ENCODE measurements at regions not wholly inside any gene's neighbourhood (a gene's known extent, or its start where the extent isn't known, plus 50 kb on each side); places are given as distances from the start of the nearest gene placed in this dataset.

DNA sequence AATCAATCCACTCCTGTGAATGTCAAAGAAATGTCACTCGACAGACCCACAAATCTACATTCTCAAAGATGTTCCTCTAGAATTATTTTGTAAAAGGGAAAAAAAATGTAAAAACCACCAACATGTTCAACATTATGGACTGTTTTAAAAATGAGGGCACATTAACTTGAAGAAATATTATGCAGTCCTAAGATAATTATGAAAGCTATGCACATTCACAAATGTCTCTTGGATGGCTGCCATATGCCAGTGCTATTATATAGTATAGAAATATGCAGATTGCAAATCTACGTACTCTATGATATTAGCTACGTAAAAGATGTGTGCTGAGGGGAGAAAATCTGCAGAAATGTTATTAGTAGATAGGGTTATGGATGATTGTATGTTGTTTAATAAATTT is 334.2 kb downstream of the BMP4 start:
- Histone ChIP-seq H3K27me3 (ENCODE audit: control insufficient read depth, insufficient read depth, low read length) (no peaks in the 10 kb centered on the region), H3K4me1 (no peaks in the 10 kb centered on the region), H3K4me2 (ENCODE audit: low read length) (no peak overlapping the region), H3K79me2 (no peaks in the 10 kb centered on the region), H3K36me3 (ENCODE audit: control insufficient read depth, insufficient read depth, low read length) (no peaks in the 10 kb centered on the region), H3K27ac (no peak overlapping the region), H3K4me3 (ENCODE audit: low read depth, low read length) (no peak overlapping the region), H3K9me3 (ENCODE audit: control insufficient read depth, low read length) (no peaks in the 10 kb centered on the region), H2AFZ (no peak overlapping the region), H3K9ac (no peak overlapping the region)
- TF ChIP-seq, protein P1, sequence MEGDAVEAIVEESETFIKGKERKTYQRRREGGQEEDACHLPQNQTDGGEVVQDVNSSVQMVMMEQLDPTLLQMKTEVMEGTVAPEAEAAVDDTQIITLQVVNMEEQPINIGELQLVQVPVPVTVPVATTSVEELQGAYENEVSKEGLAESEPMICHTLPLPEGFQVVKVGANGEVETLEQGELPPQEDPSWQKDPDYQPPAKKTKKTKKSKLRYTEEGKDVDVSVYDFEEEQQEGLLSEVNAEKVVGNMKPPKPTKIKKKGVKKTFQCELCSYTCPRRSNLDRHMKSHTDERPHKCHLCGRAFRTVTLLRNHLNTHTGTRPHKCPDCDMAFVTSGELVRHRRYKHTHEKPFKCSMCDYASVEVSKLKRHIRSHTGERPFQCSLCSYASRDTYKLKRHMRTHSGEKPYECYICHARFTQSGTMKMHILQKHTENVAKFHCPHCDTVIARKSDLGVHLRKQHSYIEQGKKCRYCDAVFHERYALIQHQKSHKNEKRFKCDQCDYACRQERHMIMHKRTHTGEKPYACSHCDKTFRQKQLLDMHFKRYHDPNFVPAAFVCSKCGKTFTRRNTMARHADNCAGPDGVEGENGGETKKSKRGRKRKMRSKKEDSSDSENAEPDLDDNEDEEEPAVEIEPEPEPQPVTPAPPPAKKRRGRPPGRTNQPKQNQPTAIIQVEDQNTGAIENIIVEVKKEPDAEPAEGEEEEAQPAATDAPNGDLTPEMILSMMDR (IDR thresholded peaks at IDR 0.05): no peak

GRCh38 chr14:53621921-53622320 is 334.7 kb downstream of the BMP4 start:
- H3K4me3 ChIP-seq (ENCODE audit: low read depth, low read length): no peak overlapping the region
- TF ChIP-seq, protein P1 (IDR thresholded peaks at IDR 0.05): no peak
- no peaks in the 10 kb centered on the region for H3K4me1 ChIP-seq
- no peaks in the 10 kb centered on the region for H3K27me3 ChIP-seq (ENCODE audit: control insufficient read depth, insufficient read depth, low read length)
- no peaks in the 10 kb centered on the region for H3K9me3 ChIP-seq (ENCODE audit: control insufficient read depth, low read length)
- H3K79me2 ChIP-seq: no peaks in the 10 kb centered on the region
- no peak overlapping the region for H3K27ac ChIP-seq
- no peak overlapping the region for H3K9ac ChIP-seq
- no peak overlapping the region for H2AFZ ChIP-seq
- H3K36me3 ChIP-seq (ENCODE audit: control insufficient read depth, insufficient read depth, low read length): no peaks in the 10 kb centered on the region
- no peak overlapping the region for H3K4me2 ChIP-seq (ENCODE audit: low read length)

- Histone ChIP-seq H2AFZ (no peak overlapping the region), H3K79me2 (no peaks in the 10 kb centered on the region), H3K4me3 (ENCODE audit: low read depth, low read length) (no peak overlapping the region), H3K27ac (no peak overlapping the region), H3K4me1 (no peaks in the 10 kb centered on the region), H3K4me2 (ENCODE audit: low read length) (no peak overlapping the region), H3K36me3 (ENCODE audit: control insufficient read depth, insufficient read depth, low read length) (no peaks in the 10 kb centered on the region), H3K27me3 (ENCODE audit: control insufficient read depth, insufficient read depth, low read length) (no peaks in the 10 kb centered on the region), H3K9ac (no peak overlapping the region), H3K9me3 (ENCODE audit: control insufficient read depth, low read length) (no peaks in the 10 kb centered on the region)
- TF ChIP-seq, protein P1 (IDR thresholded peaks at IDR 0.05): no peak
Observed at GRCh38 chr14:53621433-53621832, 335.2 kb downstream of the BMP4 start.

DNA sequence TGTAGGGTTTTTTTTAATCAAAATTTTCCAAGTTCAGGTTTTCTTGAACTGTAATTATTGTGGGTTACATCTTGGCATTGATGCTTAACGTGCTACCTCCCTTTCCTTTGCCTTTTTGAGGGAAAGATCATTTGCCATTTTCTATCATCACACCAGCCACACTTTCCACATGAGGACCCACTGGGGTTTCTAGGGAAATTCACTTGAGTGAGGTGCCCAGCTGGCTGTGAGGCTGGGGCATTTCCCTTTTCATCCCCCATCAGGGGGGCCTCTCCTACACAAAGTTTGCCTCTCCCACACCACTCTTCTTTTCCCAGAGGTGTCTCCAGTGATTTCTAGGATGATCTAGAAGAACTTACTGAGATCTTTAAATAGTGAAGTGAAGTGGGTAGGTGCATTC is 335.7 kb downstream of the BMP4 start:
- Histone ChIP-seq H3K4me1 (no peaks in the 10 kb centered on the region), H3K4me2 (ENCODE audit: low read length) (no peak overlapping the region), H3K27ac (no peak overlapping the region), H3K4me3 (ENCODE audit: low read depth, low read length) (no peak overlapping the region), H3K36me3 (ENCODE audit: control insufficient read depth, insufficient read depth, low read length) (no peaks in the 10 kb centered on the region), H3K9me3 (ENCODE audit: control insufficient read depth, low read length) (no peaks in the 10 kb centered on the region), H2AFZ (no peak overlapping the region), H3K9ac (no peak overlapping the region), H3K79me2 (no peaks in the 10 kb centered on the region), H3K27me3 (ENCODE audit: control insufficient read depth, insufficient read depth, low read length) (no peaks in the 10 kb centered on the region)
- TF ChIP-seq, protein P1 (IDR thresholded peaks at IDR 0.05): no peak

DNA sequence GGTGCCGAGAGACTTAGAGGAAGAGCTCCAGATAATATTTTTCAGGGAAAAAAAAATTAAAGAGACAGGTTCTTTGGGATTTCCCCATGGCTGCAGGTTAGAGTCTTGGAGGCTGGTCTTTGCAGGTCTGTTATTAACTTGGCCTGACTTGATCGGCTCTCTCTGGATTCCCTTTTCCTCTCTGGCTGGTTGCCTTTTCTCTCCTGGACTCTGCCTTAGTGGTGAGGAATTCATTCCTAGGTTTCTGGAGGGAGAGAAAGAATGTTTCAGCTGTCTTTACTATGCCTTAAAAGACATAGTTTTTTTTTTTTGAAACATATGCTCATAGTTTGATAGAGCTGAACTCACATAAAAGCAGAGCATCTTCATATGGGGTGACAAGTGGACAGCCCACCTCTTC is 336.3 kb downstream of the BMP4 start:
- H3K9me3 ChIP-seq (ENCODE audit: control insufficient read depth, low read length): no peaks in the 10 kb centered on the region
- no peaks in the 10 kb centered on the region for H3K79me2 ChIP-seq
- no peaks in the 10 kb centered on the region for H3K4me1 ChIP-seq
- TF ChIP-seq, protein P1 (IDR thresholded peaks at IDR 0.05): no peak
- H3K27ac ChIP-seq: no peak overlapping the region
- no peak overlapping the region for H3K4me2 ChIP-seq (ENCODE audit: low read length)
- H3K4me3 ChIP-seq (ENCODE audit: low read depth, low read length): no peak overlapping the region
- H3K9ac ChIP-seq: no peak overlapping the region
- no peak overlapping the region for H2AFZ ChIP-seq
- H3K36me3 ChIP-seq (ENCODE audit: control insufficient read depth, insufficient read depth, low read length): no peaks in the 10 kb centered on the region
- no peaks in the 10 kb centered on the region for H3K27me3 ChIP-seq (ENCODE audit: control insufficient read depth, insufficient read depth, low read length)
